Urothelium cell line (cell line): ENCODE measurements at regions not wholly inside any gene's neighbourhood (a gene's known extent, or its start where the extent isn't known, plus 50 kb on each side); places are given as distances from the start of the nearest gene placed in this dataset.
"Not testable (repeated sequence)": the region's sequence is repeated elsewhere in the genome, so short reads cannot be mapped to it uniquely, and the experiment has no call there.

Source experiments
- DNase-seq: peaks from one replicate; pipeline ENCODE4 v3.0.0; 2011; ENCODE audit warnings: low spot score, mixed read lengths
- FAIRE-seq: peaks from 2 replicates; lab custom pipeline; 2011; peaks lifted over from hg19 to GRCh38; lab: Jason Lieb, UNC

DNA sequence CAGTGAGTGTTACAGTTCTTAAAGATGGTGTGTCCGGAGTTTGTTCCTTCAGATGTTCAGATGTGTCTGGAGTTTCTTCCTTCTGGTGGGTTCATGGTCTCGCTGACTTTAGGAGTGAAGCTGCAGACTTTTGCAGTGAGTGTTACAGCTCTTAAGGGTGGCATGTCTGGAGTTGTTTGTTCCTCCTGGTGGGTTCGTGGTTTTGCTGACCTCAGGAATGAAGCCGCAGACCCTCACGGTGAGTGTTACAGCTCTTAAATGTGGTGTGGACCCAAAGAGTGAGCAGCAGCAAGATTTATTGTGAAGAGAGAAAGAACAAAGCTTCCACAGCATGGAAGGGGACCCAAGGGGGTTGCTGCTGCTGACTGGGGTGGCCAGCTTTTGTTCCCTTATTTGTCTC lies 159.6 kb downstream of the POLR1F start:
- DNase-seq, FAIRE-seq: not testable (repeated sequence)

DNA sequence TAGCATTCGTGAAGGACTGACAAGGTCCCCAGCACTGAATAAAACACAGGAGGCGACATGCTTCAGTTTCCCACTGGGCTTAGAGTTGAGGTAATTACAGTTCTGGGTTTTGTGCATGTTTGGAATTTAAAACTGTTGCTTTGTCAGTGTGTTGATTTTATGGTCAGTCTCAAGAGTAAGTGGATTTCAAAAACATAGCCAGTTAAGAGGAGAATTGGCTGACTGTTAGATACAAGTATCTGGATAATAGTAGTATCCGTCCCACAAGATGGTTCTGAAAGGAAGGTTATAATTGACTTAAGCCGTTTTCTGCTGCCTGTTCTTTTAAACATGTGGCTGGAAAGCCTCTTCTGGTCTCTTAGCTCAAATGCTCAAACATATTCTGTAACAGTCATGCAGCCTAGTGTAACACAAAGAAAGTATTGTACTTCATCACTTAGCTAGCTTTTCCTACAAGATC lies 170.9 kb downstream of the POLR1F start:
- FAIRE-seq: no peak
- DNase-seq: no peak

DNA sequence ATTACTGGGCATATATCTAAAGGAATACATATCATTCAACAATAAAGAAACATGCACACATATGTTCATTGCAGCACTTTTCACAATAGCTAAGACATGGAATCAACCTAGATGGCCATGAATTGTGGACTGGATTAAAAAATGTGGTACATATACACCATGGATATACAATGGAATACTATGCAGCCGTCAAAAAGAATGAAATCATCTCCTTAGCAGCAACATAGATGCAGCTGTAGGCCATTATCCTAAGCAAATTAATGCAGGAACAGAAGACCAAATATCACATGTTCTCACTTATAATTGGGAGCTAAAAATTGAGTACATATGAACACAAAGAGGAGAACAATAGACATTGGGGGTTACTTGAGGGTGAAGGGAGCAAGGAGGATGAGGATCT lies 175.6 kb downstream of the POLR1F start:
- FAIRE-seq (no peak), DNase-seq (no peak)

DNA sequence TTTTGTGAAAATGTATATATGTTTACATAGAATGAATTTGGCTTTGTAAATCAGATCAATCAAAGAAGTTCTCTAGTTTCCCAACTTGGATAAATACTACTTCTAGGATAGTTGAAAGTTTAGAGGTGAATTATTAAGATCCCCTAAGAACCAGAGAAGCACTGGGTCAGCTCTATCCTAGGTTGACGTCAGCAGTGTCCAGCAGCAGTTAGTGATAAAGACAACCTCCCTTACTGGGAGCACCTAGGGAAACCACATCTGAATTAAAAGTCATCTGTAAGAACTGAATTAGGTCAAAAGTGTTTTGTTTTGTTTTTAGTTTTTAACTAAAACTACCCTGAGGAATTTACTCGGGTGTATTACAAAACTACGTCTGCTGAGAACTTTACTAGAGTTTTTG lies 178.0 kb downstream of the POLR1F start:
- DNase-seq (no peak), FAIRE-seq (no peak)

DNA sequence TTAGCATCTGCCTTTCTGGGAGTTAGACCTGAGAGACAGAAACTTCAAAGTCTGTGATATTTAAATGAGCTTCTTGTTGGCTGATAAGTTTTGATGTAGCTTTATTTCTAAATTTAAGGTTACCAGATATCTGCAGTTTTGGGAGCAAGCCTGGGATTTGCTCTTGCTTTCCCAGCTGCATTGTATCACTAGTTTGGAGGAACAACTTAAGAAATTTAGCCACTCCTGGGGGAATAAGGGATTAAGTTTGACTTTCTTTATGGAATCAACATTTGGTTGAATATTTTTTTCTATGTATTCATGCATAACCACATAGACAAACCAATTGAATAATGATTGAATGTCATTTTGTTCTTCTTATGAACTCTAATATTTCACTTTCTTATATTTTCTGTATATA lies 178.6 kb downstream of the POLR1F start:
- no peak for FAIRE-seq
- no peak for DNase-seq

DNA sequence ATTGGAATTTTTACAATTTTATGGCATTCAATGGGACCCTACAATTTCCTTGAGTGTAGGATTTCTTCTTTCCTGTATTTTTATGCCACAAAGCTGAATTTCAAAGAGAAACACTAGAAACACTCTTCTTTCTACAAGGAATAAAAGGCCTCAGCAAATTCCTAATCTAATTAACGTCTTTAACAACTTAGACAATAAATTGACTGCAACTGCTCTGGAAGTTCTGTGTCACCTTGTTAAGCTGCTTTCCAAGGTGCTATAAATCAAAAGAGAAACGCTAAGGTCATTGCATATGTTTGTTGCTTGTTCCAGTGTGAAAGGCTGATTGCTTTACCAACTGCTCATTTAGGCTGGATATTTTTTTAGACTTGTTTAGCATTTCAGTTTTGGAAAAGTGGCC lies 182.2 kb downstream of the POLR1F start:
- FAIRE-seq (no peak), DNase-seq (no peak)

DNA sequence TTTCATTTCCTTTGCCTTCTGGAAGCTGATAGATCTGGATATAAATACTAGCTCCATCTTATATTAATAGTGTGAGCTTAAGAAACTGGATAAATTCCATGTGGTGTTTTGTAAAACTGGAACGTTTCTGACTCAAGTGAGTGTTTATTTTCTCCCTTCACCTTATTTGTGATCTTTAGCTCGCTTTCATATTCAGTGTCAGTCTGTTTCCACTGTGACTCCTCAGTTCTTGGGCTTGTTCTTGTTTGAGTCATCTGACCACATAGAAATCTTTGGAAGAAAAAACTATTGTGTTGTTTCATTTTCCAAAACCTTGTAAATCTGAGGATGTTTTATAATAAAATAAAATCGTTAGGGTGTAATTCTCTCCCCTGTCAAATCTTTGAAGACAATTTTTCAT lies 186.4 kb downstream of the POLR1F start:
- DNase-seq (peak; percentile 40), FAIRE-seq (no peak)

DNA sequence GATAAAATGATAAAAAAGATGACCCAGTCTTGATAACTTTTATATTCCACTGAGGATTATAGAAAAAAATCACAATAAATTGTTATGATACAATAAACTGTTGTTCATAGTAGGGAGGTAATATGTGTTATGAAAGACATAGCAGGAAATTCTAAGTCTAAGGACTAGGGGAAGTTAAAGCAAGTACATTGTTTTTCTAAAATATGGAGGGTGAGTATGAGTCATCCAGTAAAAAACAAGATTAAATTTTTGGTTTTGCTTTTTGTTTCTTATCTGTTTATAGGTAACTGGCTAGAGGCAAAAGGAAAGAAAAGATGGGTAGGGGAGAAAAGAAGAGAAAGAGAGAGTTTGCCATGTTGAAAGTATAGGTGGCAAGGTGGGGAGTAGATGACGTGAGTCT lies 188.4 kb downstream of the POLR1F start:
- no peak for DNase-seq
- no peak for FAIRE-seq

DNA sequence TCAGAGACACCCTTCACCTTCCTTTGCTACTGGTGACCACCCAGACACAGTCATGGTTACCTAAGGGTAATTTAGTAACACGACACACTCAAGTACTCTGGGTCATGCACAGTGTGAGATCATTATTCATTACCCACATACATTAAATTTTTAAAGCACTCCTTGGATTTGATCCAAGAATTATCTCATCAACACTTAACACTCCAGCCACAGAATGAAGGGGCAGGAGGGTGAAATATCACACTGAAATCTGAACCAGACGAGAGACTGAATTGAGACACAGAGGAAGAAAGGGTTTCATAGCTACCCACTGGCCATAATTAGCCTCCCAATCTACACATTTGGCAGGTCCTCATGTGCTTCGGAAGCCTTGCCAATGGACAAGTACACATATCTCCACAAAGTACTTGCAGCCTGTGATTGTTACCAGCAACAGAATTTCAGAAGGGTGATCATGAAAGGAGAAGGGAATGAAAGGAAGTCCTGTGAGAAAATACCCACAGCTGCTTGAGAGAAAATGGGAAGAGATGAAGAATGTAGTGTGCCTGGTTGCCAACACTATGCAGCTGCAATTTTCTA lies 189.3 kb downstream of the POLR1F start:
- FAIRE-seq (no peak), DNase-seq (peak; percentile 20)

DNA sequence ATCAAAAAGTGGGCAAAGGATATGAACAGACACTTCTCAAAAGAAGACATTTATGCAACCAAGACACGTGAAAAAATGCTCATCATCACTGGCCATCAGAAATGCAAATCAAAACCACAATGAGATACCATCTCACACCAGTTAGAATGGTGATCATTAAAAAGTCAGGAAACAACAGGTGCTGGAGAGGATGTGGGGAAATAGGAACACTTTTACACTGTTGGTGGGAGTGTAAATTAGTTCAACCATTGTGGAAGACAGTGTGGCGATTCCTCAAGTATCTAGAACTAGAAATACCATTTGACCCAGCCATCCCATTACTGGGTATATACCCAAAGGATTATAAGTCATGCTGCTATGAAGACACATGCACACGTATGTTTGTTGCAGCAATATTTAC lies 191.3 kb downstream of the POLR1F start:
- not testable (repeated sequence) for FAIRE-seq, DNase-seq

DNA sequence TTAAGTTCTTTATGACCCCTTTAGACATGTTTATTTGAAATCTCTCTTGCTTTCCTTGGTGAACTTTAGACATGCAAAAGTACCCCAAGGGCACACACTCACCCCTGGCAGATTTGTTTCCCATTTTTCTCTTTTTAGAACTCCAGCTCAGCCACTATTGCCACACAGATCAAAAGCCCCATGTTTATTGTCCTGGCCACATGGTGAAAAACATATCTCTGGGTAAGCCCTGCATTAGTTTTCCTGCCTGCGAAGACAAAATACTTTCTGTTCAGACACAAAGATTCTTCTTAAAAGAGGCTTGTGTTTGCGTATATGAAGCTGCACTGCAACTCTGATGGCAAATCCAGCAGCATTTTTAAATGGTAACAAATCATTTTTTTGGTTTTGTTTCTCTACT lies 200.0 kb downstream of the POLR1F start:
- FAIRE-seq (no peak), DNase-seq (no peak)

DNA sequence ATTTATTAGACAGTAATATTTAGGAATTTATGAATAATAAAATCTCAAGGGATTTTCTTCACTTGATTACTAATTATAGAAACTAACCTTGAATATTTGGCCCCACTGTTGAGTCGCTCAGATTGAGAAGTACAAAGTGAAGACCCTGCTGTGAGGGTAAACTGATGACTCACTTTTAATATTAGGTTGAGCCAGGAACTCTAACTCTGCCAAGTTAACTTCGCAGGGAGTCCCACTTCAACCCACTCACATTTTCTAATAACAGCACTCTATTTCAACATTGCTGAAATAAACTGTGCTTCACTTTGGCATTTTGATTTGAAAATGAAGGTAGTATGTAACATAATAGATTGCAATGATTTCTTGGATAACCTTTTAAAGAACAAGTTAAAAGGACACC lies 200.7 kb downstream of the POLR1F start:
- DNase-seq (no peak), FAIRE-seq (no peak)

DNA sequence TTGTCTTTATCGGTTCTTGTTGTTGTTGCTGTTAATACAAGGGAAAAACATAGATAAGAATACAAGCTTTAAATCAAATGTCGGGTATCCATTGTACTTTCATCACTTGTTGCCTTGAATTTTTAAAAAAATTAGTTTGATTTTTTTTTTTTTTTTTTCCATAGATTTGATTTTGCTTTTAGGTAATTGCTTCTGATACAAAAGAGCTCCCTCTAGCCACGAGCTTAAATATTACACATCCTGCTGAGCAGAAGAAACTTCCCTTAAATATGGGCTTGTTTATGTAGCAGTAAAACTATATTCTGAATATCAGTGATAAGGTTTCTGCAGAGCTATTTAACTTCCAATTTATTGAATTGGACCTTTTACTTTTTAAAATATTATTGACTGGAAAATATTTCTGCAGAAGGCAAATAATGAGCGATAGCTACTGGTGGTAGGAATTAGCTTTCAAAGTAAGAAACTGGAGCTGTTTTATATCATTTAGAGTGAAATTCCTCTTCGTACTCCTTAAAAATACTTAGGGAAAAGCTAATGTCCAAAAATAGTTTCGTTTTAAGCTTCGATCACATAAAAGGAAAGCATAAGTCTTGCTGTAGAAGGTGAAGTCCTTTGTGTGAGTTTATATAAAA lies 216.9 kb downstream of the POLR1F start:
- DNase-seq: peak; percentile 20
- FAIRE-seq: no peak

DNA sequence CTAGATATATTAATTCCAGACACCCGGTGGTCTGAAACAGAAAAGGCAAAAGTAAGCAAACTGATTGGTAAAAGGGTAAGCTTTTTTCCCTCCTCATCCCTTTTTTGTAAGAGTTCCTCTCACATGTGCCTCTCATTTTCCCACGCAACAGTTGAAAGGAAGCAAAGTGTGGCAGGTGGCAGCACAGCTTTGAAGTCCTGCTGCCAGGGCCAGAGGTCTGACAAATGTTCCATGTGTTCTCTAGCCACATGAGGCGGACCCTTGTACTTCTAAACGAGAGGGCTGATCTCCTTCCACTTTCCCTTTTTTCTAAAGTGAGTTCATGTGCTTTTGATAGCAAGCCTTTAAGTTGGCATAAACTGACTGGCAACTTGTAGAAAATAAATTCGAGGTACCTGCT lies 217.5 kb downstream of the POLR1F start:
- DNase-seq (no peak), FAIRE-seq (no peak)

DNA sequence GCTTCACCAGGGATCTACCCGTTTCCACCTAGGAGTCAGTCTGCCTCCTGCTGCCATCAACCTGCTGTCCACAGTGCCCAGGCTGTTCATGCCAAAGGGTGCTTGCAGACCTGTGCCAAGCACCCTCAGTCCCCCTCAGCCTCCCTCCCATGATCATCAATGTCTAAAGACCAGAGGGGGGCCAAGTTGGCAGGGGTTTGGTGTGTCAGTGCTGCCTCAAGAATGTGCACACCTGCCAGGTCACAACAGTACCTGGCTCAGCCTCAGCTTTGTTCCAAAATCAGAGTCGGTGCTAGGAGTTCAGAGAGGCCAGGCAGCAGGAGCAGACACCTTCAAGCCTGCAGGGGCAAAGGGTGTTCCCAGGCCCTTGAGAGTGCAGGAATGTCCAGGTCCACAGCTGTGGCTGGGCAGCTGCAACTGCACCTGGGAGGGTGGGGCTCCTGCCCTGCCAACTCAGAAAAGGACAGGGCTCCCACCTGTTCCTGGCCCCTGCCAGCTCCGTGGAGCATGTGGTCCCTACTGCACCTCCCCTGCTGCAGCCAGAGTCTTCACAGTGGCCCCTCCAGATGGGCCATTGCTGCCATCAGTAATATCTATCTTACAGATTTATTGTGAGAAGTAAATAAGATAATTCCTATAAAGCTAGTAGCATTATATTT lies 219.5 kb downstream of the POLR1F start:
- DNase-seq (no peak), FAIRE-seq (no peak)

DNA sequence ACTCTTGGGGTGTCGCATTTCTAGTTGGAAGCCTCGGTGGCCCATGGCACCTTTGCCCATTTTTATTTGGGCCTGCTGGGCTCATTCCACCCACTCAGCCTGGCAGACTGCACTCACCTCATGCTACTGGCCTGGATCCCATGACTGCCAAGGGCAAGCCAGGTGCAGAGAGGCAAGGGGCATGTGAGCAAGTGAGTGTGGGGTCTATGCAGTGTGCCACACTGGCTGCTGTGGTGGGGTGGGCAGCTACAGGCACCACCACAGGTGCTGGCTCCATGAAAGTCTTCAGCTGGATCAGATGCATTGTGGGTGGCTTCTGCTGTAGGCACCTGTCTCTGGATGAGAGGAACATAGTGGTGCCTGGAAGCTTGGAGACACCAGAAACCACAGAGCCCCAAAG lies 220.8 kb downstream of the POLR1F start:
- no peak for FAIRE-seq
- DNase-seq: no peak

DNA sequence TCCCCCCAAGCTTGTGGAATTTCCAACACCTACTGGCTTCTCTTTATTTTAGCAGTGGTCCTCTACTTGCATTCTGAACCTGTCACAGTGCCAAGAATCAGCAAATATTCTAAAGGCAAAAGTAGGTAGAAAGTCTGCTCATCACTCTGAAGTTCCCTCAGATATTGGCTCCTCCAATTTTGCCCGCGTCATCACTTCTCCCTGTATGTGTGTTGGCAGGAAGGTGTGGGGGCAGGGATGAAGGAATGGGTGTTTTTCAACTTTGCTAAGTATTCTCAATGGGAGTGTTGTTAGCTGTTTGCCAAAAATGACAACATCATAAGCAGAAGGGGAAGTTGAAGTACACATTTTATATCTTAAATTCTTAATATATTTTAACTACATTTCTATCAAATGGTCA lies 226.2 kb downstream of the POLR1F start:
- no peak for FAIRE-seq
- no peak for DNase-seq

DNA sequence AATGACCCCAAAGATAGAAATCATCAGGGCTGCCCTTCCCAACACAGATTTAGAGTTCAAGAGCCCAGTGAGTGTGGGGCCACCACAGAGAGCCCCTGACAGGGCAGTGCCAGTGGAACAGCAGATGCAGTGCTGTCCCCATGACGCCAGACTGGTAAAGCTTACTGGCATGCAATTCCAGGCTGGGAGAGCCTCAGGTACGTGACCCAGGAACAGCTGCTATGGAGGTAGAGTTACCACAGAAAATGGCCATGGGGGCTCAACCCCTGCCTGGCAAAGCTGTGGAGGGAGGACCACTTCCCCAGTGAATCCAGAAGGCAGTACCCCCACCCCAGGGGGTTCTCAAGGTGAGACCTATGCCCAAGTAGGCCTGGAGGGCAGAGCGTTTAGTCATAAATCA lies 228.5 kb downstream of the POLR1F start:
- DNase-seq (no peak), FAIRE-seq (no peak)

DNA sequence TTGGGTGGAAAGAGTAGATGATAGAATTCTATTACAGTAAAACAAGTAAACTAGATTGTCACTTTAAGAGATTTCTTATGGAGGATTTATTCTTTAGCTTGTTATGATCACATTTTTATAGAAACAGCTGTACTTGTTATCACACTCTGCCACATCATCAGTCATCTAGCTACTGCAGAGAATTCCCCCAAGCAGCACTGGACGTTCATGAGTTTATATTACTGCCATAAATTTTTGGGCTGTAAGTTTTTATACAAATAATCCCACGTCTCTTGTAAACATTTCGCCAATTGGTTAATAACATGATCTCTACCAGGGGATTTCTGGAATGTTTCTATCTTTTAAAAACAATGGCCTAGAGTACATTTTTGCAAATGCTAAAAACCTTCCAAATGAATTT lies 238.8 kb downstream of the POLR1F start:
- DNase-seq: no peak
- no peak for FAIRE-seq

DNA sequence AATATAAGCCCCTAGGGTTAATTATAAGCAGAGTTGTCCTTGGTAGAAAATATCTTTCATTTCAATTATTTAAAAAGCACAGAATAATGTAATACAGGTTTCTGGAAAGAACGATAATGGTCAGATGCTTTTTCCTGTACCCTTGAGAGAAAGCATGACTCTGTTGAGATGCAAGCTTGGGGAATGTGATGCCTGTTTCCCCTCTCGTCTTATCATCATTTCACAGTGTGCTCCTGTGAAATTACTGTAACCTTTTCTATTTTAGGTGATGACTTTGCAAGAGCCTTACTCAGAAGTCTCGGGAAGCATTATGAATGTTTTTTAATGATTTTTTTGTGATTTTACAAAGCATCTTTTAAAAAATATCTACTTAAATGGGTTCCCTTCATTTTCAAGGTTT lies 243.0 kb downstream of the POLR1F start:
- FAIRE-seq (no peak), DNase-seq (no peak)

DNA sequence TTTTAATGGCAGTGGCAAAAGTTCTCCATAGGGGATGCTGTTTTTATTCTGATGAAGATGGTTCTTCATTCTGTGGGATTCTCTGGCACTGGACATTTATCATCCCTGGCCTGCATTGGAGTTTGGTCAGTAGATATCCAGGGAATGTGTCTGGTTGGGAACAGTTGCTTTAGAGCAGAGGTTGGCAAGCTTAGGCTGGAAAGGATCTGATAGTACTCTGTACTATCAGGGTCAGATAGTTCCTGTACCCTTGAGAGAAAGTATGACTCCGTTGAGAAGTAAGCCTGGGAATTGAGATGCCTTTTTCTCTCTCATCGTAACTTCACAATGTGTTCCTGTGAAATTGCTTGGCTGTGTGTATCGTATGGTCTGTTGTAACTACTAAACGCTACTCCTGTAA lies 244.1 kb downstream of the POLR1F start:
- DNase-seq (no peak), FAIRE-seq (no peak)

DNA sequence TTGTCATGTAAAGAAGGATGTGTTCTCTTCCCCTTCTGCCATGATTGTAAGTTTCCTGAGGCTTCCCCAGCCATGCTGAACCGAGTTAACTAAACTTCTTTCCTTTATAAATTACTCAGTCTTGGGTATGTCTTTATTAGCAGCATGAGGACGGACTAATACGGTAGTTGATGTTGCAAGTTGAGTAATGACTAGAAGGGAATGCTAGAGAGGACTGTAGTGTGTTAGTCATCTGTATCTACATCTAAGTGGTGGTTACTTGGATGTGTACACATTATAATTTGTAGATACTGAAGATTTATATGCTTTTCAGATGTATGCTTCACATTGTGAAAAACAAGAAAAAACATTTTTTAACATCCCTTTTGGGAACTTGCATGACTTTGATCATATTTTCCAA lies 244.6 kb downstream of the POLR1F start:
- DNase-seq: no peak
- FAIRE-seq: no peak

DNA sequence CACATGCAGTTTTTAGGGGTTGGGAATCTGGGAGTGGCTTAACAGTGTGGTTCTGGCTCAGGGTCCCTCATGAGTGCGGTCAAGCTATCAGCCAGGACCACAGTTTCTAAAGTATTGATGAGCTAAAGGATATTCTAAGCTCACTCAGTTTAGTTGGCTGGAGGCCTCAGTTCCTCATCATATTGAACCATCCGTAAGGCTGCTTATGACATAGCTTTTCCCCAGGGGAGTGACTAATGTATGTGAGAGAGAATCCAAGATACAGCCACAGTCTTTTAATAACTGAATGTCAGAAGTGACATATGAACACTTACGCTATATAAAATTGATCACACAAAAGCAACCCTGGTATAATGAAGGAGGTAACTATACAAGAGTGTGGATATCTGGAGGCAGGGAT lies 245.3 kb downstream of the POLR1F start:
- DNase-seq (no peak), FAIRE-seq (no peak)
